ENCODE measurements at regions not wholly inside any gene's neighbourhood (a gene's known extent, or its start where the extent isn't known, plus 50 kb on each side); places are given as distances from the start of the nearest gene placed in this dataset.

- no peak overlapping the region for H3K27ac Mint-ChIP-seq
- intact Hi-C loops (cut with micrococcal nuclease), result no loop called here
- Histone ChIP-seq H3K4me1 (ENCODE audit: control insufficient read depth, insufficient read depth, low read length) (no peaks in the 10 kb centered on the region), H3K27ac (ENCODE audit: low read length) (no peak overlapping the region), H3K4me3 (ENCODE audit: low read length) (no peak overlapping the region), H3K27me3 (ENCODE audit: control insufficient read depth, insufficient read depth, low read length) (no peaks in the 10 kb centered on the region), H3K9me3 (ENCODE audit: control insufficient read depth, insufficient read depth, low read length) (no peaks in the 10 kb centered on the region), H3K36me3 (ENCODE audit: control insufficient read depth, insufficient read depth, low read length) (no peaks in the 10 kb centered on the region)
- H3K27me3 Mint-ChIP-seq (ENCODE audit: low read depth in 2 of 2), result no peaks in the 10 kb centered on the region
- H3K36me3 Mint-ChIP-seq, result no peaks in the 10 kb centered on the region
- H3K4me3 Mint-ChIP-seq, result no peak overlapping the region
- WGBS (ENCODE audit: insufficient coverage), result no CpG with 5 or more reads among the region's 2 CpGs
- peaks cover 2 to 8% of the 10 kb centered on the region in 2 donors for H3K9me3 Mint-ChIP-seq
- no peaks in the 10 kb centered on the region for H3K4me1 Mint-ChIP-seq
- DNase-seq, result no peak
- TF ChIP-seq, protein P1, sequence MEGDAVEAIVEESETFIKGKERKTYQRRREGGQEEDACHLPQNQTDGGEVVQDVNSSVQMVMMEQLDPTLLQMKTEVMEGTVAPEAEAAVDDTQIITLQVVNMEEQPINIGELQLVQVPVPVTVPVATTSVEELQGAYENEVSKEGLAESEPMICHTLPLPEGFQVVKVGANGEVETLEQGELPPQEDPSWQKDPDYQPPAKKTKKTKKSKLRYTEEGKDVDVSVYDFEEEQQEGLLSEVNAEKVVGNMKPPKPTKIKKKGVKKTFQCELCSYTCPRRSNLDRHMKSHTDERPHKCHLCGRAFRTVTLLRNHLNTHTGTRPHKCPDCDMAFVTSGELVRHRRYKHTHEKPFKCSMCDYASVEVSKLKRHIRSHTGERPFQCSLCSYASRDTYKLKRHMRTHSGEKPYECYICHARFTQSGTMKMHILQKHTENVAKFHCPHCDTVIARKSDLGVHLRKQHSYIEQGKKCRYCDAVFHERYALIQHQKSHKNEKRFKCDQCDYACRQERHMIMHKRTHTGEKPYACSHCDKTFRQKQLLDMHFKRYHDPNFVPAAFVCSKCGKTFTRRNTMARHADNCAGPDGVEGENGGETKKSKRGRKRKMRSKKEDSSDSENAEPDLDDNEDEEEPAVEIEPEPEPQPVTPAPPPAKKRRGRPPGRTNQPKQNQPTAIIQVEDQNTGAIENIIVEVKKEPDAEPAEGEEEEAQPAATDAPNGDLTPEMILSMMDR (IDR thresholded peaks at IDR 0.05), result no peak
- ATAC-seq, result no peak
Measured at GRCh38 chr4:149120331-149121022, 678.3 kb upstream of the NR3C2 start.

DNA sequence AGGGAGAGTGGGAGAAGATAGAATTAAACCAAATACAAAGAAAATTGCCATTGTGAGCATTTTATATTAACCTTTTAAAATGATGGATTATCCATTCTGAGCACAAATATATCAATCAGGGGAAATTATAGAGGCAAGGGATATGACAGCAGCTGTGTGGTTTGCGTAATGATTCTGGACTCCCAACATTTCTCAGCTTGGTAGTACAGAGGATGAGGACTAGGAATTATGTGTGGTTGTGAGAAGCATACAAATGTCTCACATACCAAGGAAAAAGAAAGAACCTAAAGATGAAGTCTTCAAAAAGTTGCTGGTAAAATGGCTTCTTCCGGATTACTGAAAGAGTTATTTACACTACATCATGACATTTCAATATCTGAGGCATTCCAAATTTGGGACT lies 674.6 kb upstream of the NR3C2 start:
- H3K9me3 Mint-ChIP-seq, result peaks cover 4 to 8% of the 10 kb centered on the region in 2 donors
- intact Hi-C loops (cut with micrococcal nuclease), result no loop called here
- no peaks in the 10 kb centered on the region for H3K27me3 Mint-ChIP-seq (ENCODE audit: low read depth in 2 of 2)
- H3K9me3 ChIP-seq (ENCODE audit: control insufficient read depth, insufficient read depth, low read length), result no peaks in the 10 kb centered on the region
- H3K4me1 Mint-ChIP-seq, result no peaks in the 10 kb centered on the region
- no peak overlapping the region for H3K4me3 Mint-ChIP-seq
- H3K27ac ChIP-seq (ENCODE audit: low read length), result no peak overlapping the region
- H3K36me3 Mint-ChIP-seq, result no peaks in the 10 kb centered on the region
- DNase-seq (no peak), ATAC-seq (no peak)
- TF ChIP-seq, protein P1 (IDR thresholded peaks at IDR 0.05), result no peak
- no peak overlapping the region for H3K4me3 ChIP-seq (ENCODE audit: low read length)
- H3K27me3 ChIP-seq (ENCODE audit: control insufficient read depth, insufficient read depth, low read length), result no peaks in the 10 kb centered on the region
- H3K27ac Mint-ChIP-seq, result no peak overlapping the region
- no peaks in the 10 kb centered on the region for H3K36me3 ChIP-seq (ENCODE audit: control insufficient read depth, insufficient read depth, low read length)
- H3K4me1 ChIP-seq (ENCODE audit: control insufficient read depth, insufficient read depth, low read length), result no peaks in the 10 kb centered on the region
- WGBS (ENCODE audit: insufficient coverage), result 100% methylated on average over 1 of the region's 2 CpGs

DNA sequence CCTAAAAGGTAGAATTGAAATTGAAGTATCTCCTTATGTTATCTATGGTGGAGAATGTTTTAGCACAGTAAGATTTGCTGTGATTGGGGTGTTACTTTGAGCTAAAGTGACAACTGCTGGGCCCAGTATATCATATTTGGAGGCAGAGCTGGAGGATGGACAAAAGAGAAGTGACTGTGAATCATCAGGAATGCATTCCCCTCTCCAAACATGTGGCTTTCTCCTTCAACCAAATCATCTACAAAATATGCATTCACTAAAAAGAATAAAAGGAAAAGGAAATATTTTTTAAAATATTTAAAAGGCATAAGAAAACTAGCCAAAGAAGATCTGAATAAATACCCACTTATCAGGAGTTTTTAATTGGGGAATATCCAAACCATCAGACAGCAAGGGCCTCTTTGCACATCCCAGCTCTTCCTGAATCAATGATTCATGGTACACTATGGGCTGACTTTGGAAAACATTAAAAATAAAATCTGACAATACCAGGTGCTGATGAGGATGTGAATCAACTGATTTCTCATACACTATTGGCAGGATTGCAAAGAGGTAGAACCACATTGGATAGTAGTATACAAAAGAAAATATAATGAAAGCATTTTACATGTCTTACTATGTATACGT lies 671.7 kb upstream of the NR3C2 start:
- TF ChIP-seq, protein P1 (IDR thresholded peaks at IDR 0.05), result no peak
- DNase-seq (no peak), ATAC-seq (no peak)
- Mint-ChIP-seq H3K4me3 (no peak overlapping the region), H3K36me3 (no peaks in the 10 kb centered on the region), H3K4me1 (no peaks in the 10 kb centered on the region), H3K9me3 (peaks cover 2 to 8% of the 10 kb centered on the region in 2 donors), H3K27me3 (ENCODE audit: low read depth in 2 of 2) (no peaks in the 10 kb centered on the region), H3K27ac (no peak overlapping the region)
- WGBS (ENCODE audit: insufficient coverage), result 100% methylated on average over 1 of the region's 1 CpG
- Histone ChIP-seq H3K9me3 (ENCODE audit: control insufficient read depth, insufficient read depth, low read length) (no peaks in the 10 kb centered on the region), H3K36me3 (ENCODE audit: control insufficient read depth, insufficient read depth, low read length) (no peaks in the 10 kb centered on the region), H3K27me3 (ENCODE audit: control insufficient read depth, insufficient read depth, low read length) (no peaks in the 10 kb centered on the region), H3K27ac (ENCODE audit: low read length) (no peak overlapping the region), H3K4me3 (ENCODE audit: low read length) (no peak overlapping the region), H3K4me1 (ENCODE audit: control insufficient read depth, insufficient read depth, low read length) (no peaks in the 10 kb centered on the region)
- intact Hi-C loops (cut with micrococcal nuclease), result no loop called here

Measured in natural killer cell (primary cell).